Breast epithelium (tissue), 4 donors: ENCODE measurements at regions not wholly inside any gene's neighbourhood (a gene's known extent, or its start where the extent isn't known, plus 50 kb on each side); places are given as distances from the start of the nearest gene placed in this dataset.

Source experiments
- DNase-seq, 2 donors: peaks; one replicate each; pipeline ENCODE4 v3.0.0-alpha.2; 2019; ENCODE audit warnings: low spot score in 2 of 2
- H3K27ac ChIP-seq, 2 donors: fragments of 200-600 bp; sonication (generic) in 1 of 2; one replicate each; pipeline ENCODE4 v1.5.1; 2016 to 2019; ENCODE audit warnings: mild to moderate bottlenecking in 1 of 2
- H3K27me3 ChIP-seq, 2 donors: fragments of 200-600 bp; sonication (generic) in 1 of 2; one replicate each; pipeline versions ENCODE4 v1.5.1 to v1.6.0; 2017 to 2019; ENCODE audit warnings: control low read depth in 1 of 2, mild to moderate bottlenecking in 1 of 2
- H3K36me3 ChIP-seq: fragments of 200-600 bp; one replicate; pipeline ENCODE4 v1.5.1; 2019
- H3K4me1 ChIP-seq, 2 donors: fragments of 200-600 bp; sonication (generic); one replicate each; pipeline ENCODE4 v1.5.1; 2016 to 2019; ENCODE audit warnings: control low read depth in 1 of 2
- H3K4me3 ChIP-seq, 3 donors: fragments of 200-600 bp; sonication (generic); 1 replicate in 2 of 3; 2 replicates in 1 of 3; pipeline ENCODE4 v1.5.1; 2016 to 2019; ENCODE audit warnings: mild to moderate bottlenecking in 3 of 3, moderate library complexity in 2 of 3
- H3K9me3 ChIP-seq, 2 donors: fragments of 200-600 bp; sonication (generic) in 1 of 2; one replicate each; pipeline ENCODE4 v1.5.1; 2016 to 2019; ENCODE audit warnings: control low read depth in 1 of 2
- POLR2A ChIP-seq: fragments of 450-650 bp; IDR thresholded peaks from one replicate; pipeline ENCODE4 v1.6.1; 2016; ENCODE audit warnings: antibody characterized with exemption, mild to moderate bottlenecking, moderate library complexity
- POLR2AphosphoS5 ChIP-seq, 3 donors: sonication (generic); formaldehyde crosslinking; IDR thresholded peaks; one replicate each; pipeline ENCODE4 v1.6.1; 2017; ENCODE audit warnings: antibody characterized with exemption in 3 of 3
- intact Hi-C: fragments of 100-400 bp; cut with DNase I; formaldehyde crosslinking; loops from one replicate; pipeline ENCODE4 v1.15.1; 2023; ENCODE audit warnings: low total_unique reads
- TF ChIP-seq, protein P1 (sequence below), 3 donors: fragments of 450-650 bp; IDR thresholded peaks; one replicate each; pipeline ENCODE4 v1.5.1; 2016 to 2017; ENCODE audit warnings: antibody characterized with exemption in 3 of 3, mild to moderate bottlenecking in 3 of 3, moderate library complexity in 3 of 3

DNA sequence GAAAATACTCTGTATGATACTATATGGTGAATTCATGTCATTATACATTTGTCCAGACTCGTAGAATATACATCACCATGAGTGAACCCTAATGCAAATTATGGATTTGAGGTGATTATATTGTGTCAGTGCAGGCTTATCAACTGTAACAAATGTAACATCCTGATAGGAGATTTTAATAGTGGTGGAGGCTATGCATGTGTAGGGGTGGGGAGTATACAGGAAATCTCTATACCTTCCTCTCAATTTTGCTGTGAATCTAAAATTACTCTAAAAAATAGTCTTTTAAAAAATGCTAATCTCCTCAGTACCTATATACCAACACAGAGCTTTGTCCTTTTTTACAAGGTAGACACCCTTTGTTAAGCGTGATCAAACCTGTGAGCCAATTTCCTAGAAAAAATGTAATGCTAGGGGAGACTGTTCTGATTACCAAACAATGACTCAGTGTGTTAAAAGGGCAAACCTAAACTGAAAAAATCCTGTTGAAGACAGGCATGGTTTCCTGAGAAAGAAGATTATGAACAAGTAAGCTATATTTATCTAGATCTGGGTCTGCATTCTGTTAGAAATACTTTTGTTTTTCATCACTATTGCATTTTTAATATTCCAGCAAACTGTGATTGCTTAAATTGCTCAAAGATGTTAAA is 170.9 kb downstream of the DUSP6 start:
- Histone ChIP-seq H3K27ac (peak overlapping the region; percentile 1 to 39), H3K27me3 (no peaks in the 10 kb centered on the region), H3K9me3 (no peaks in the 10 kb centered on the region), H3K4me1 (peaks cover 0 to 5% of the 10 kb centered on the region in 2 donors), H3K36me3 (no peaks in the 10 kb centered on the region), H3K4me3 (no peak overlapping the region)
- no peak for TF ChIP-seq POLR2AphosphoS5 (IDR thresholded peaks at IDR 0.05)
- TF ChIP-seq POLR2A = no peak
- TF ChIP-seq, protein P1, sequence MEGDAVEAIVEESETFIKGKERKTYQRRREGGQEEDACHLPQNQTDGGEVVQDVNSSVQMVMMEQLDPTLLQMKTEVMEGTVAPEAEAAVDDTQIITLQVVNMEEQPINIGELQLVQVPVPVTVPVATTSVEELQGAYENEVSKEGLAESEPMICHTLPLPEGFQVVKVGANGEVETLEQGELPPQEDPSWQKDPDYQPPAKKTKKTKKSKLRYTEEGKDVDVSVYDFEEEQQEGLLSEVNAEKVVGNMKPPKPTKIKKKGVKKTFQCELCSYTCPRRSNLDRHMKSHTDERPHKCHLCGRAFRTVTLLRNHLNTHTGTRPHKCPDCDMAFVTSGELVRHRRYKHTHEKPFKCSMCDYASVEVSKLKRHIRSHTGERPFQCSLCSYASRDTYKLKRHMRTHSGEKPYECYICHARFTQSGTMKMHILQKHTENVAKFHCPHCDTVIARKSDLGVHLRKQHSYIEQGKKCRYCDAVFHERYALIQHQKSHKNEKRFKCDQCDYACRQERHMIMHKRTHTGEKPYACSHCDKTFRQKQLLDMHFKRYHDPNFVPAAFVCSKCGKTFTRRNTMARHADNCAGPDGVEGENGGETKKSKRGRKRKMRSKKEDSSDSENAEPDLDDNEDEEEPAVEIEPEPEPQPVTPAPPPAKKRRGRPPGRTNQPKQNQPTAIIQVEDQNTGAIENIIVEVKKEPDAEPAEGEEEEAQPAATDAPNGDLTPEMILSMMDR (IDR thresholded peaks at IDR 0.05) = no peak
- DNase-seq = no peak
- intact Hi-C loops = no loop called here

GRCh38 chr12:89180496-89180895 is 171.8 kb downstream of the DUSP6 start:
- H3K4me3 ChIP-seq = no peak overlapping the region
- peaks cover 0 to 5% of the 10 kb centered on the region in 2 donors for H3K4me1 ChIP-seq
- H3K9me3 ChIP-seq = no peaks in the 10 kb centered on the region
- H3K36me3 ChIP-seq = no peaks in the 10 kb centered on the region
- TF ChIP-seq POLR2A = no peak
- no peak overlapping the region for H3K27ac ChIP-seq
- DNase-seq = no peak
- H3K27me3 ChIP-seq = no peaks in the 10 kb centered on the region
- intact Hi-C loops = no loop called here

GRCh38 chr12:89179983-89180382 is 172.3 kb downstream of the DUSP6 start:
- Histone ChIP-seq H3K36me3 (no peaks in the 10 kb centered on the region), H3K4me3 (no peak overlapping the region), H3K27me3 (no peaks in the 10 kb centered on the region), H3K4me1 (peaks cover 0 to 5% of the 10 kb centered on the region in 2 donors), H3K27ac (no peak overlapping the region), H3K9me3 (no peaks in the 10 kb centered on the region)
- peak in 1 of 2 donors; percentile 48 for DNase-seq
- intact Hi-C loops = no loop called here
- TF ChIP-seq POLR2AphosphoS5 (IDR thresholded peaks at IDR 0.05) (peak in 2 of 3 donors; percentile 70 to 95), POLR2A (no peak)

DNA sequence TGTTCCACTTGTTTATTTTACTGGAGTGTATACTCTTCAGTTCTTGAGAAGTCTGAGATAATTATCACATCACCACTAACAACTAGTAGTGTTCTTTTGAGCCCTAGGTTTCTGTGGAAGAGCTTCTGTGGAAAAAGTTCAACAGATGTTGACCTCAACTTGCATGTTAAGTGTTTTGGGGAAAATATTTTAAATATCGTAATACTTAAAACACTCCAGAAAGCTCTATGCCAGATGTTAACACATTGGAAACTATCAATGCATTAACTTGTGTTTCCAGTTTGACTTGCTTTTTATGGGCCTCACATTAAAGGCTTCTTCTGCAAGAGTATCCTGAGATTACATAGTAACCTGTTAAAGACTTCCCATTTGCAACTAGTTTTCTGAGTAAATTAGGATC is 173.1 kb downstream of the DUSP6 start:
- Histone ChIP-seq H3K4me3 (no peak overlapping the region), H3K36me3 (no peaks in the 10 kb centered on the region), H3K27ac (no peak overlapping the region), H3K4me1 (peaks cover 0 to 5% of the 10 kb centered on the region in 2 donors), H3K9me3 (no peaks in the 10 kb centered on the region), H3K27me3 (no peaks in the 10 kb centered on the region)
- no peak for TF ChIP-seq POLR2A
- TF ChIP-seq, protein P1 (IDR thresholded peaks at IDR 0.05) = no peak
- TF ChIP-seq POLR2AphosphoS5 (IDR thresholded peaks at IDR 0.05) = no peak
- intact Hi-C loops = no loop called here
- DNase-seq = no peak

- DNase-seq = no peak
- Histone ChIP-seq H3K4me3 (no peak overlapping the region), H3K4me1 (peaks cover 0 to 5% of the 10 kb centered on the region in 2 donors), H3K27me3 (no peaks in the 10 kb centered on the region), H3K9me3 (no peaks in the 10 kb centered on the region), H3K27ac (no peak overlapping the region), H3K36me3 (no peaks in the 10 kb centered on the region)
- TF ChIP-seq, protein P1 (IDR thresholded peaks at IDR 0.05) = no peak
- intact Hi-C loops = no loop called here
These were observed 174.4 kb downstream of the DUSP6 start for GRCh38 chr12:89177802-89178395.

- no peak for DNase-seq
- Histone ChIP-seq H3K4me3 (no peak overlapping the region), H3K27ac (no peak overlapping the region), H3K36me3 (no peaks in the 10 kb centered on the region), H3K27me3 (no peaks in the 10 kb centered on the region), H3K4me1 (peaks cover 0 to 5% of the 10 kb centered on the region in 2 donors), H3K9me3 (no peaks in the 10 kb centered on the region)
- intact Hi-C loops = no loop called here
- TF ChIP-seq POLR2AphosphoS5 (IDR thresholded peaks at IDR 0.05) = no peak
- TF ChIP-seq, protein P1 (IDR thresholded peaks at IDR 0.05) = no peak
- TF ChIP-seq POLR2A = no peak
These were observed 175.6 kb downstream of the DUSP6 start for GRCh38 chr12:89176676-89177075.
